HL-60 (cell line): ENCODE measurements at regions not wholly inside any gene's neighbourhood (a gene's known extent, or its start where the extent isn't known, plus 50 kb on each side); places are given as distances from the start of the nearest gene placed in this dataset.

Source experiments
- GABPA ChIP-seq: IDR thresholded peaks from 2 replicates; pipeline ENCODE4 v1.6.1; 2012; ENCODE audit warnings: low read depth
- POLR2AphosphoS5 ChIP-seq: IDR thresholded peaks from 2 replicates; pipeline ENCODE4 v1.6.1; 2012; ENCODE audit warnings: low read depth
- SPI1 ChIP-seq: IDR thresholded peaks from 2 replicates; pipeline ENCODE4 v1.6.1; 2012; ENCODE audit warnings: low read depth, mild to moderate bottlenecking, borderline replicate concordance
- TF ChIP-seq, protein P1 (sequence below): IDR thresholded peaks from one replicate; pipeline ENCODE4 v1.5.1; 2011; ENCODE audit warnings: low read length, control low read depth, inconsistent platforms; ENCODE audit not compliant: insufficient read depth
- TF ChIP-seq, protein P2 (sequence below): IDR thresholded peaks from 2 replicates; pipeline ENCODE4 v1.6.1; 2012; ENCODE audit warnings: low read depth; ENCODE audit not compliant: insufficient replicate concordance

DNA sequence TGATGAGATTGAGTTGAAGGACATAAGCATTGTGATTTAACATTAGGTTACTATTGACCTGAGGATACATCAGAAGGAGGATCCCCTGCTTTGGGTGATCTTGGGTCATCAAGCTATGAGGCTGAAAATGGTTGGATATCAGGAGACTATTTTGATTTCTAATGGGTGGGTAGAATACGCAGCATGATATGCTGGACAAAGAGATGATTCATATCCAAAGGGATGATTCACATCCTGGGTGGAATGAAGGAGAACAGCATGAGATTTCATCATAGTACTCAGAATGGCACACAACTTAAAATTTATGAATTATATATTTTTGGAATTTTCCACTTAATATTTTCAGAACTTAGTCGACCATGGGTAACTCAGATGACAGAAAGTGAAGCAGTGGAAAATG is 1759.5 kb upstream of the C9orf72 start:
- TF ChIP-seq, protein P1, sequence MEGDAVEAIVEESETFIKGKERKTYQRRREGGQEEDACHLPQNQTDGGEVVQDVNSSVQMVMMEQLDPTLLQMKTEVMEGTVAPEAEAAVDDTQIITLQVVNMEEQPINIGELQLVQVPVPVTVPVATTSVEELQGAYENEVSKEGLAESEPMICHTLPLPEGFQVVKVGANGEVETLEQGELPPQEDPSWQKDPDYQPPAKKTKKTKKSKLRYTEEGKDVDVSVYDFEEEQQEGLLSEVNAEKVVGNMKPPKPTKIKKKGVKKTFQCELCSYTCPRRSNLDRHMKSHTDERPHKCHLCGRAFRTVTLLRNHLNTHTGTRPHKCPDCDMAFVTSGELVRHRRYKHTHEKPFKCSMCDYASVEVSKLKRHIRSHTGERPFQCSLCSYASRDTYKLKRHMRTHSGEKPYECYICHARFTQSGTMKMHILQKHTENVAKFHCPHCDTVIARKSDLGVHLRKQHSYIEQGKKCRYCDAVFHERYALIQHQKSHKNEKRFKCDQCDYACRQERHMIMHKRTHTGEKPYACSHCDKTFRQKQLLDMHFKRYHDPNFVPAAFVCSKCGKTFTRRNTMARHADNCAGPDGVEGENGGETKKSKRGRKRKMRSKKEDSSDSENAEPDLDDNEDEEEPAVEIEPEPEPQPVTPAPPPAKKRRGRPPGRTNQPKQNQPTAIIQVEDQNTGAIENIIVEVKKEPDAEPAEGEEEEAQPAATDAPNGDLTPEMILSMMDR, result no peak
- TF ChIP-seq GABPA, result no peak
- TF ChIP-seq POLR2AphosphoS5, result no peak
- TF ChIP-seq, protein P2, sequence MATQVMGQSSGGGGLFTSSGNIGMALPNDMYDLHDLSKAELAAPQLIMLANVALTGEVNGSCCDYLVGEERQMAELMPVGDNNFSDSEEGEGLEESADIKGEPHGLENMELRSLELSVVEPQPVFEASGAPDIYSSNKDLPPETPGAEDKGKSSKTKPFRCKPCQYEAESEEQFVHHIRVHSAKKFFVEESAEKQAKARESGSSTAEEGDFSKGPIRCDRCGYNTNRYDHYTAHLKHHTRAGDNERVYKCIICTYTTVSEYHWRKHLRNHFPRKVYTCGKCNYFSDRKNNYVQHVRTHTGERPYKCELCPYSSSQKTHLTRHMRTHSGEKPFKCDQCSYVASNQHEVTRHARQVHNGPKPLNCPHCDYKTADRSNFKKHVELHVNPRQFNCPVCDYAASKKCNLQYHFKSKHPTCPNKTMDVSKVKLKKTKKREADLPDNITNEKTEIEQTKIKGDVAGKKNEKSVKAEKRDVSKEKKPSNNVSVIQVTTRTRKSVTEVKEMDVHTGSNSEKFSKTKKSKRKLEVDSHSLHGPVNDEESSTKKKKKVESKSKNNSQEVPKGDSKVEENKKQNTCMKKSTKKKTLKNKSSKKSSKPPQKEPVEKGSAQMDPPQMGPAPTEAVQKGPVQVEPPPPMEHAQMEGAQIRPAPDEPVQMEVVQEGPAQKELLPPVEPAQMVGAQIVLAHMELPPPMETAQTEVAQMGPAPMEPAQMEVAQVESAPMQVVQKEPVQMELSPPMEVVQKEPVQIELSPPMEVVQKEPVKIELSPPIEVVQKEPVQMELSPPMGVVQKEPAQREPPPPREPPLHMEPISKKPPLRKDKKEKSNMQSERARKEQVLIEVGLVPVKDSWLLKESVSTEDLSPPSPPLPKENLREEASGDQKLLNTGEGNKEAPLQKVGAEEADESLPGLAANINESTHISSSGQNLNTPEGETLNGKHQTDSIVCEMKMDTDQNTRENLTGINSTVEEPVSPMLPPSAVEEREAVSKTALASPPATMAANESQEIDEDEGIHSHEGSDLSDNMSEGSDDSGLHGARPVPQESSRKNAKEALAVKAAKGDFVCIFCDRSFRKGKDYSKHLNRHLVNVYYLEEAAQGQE, result no peak
- TF ChIP-seq SPI1, result no peak
